Panc1 (cell line): ENCODE measurements at regions not wholly inside any gene's neighbourhood (a gene's known extent, or its start where the extent isn't known, plus 50 kb on each side); places are given as distances from the start of the nearest gene placed in this dataset.

Experiments used
- ATAC-seq: fragments of 200-7000 bp; cut with Tn5 transposase; 2 replicates; pipeline ENCODE4 v1.9.1; 2020; ENCODE audit warnings: mild to moderate bottlenecking, moderate library complexity
- BruUV-seq: library from RNA; stranded (reverse); fragments of 400-500 nt; replicated peaks from 2 replicates; lab custom pipeline; 2021; lab: Mats Ljungman, UMichigan
- CTCF ChIA-PET: fragments of 300-600 bp; sonication (Branson Sonifier 250); formaldehyde crosslinking; loops from one replicate; lab custom pipeline; 2022; ENCODE audit warnings: antibody characterized with exemption; lab: Charles Lee
- POLR2A ChIA-PET: fragments of 300-600 bp; sonication (Branson Sonifier 250); formaldehyde crosslinking; loops from one replicate; lab custom pipeline; 2022; ENCODE audit warnings: antibody characterized with exemption; lab: Charles Lee
- DNase-seq: peaks from one replicate; pipeline ENCODE4 v3.0.0-alpha.2; 2010; ENCODE audit warnings: low read depth, low spot score
- H3K27ac ChIP-seq: 2 replicates; pipeline ENCODE4 v1.5.1; 2011; ENCODE audit warnings: mild to moderate bottlenecking, low read length, inconsistent platforms
- H3K27me3 ChIP-seq: fragments of 200-500 bp; sonication (Bioruptor generic); 2 replicates; pipeline ENCODE4 v1.6.0; 2014; ENCODE audit warnings: low read length, inconsistent platforms; ENCODE audit not compliant: control insufficient read depth, insufficient read depth
- H3K36me3 ChIP-seq: fragments of 200-500 bp; sonication (Bioruptor generic); 2 replicates; pipeline ENCODE4 v1.5.1; 2014; ENCODE audit warnings: inconsistent platforms, mild to moderate bottlenecking, low read length, moderate library complexity; ENCODE audit not compliant: control insufficient read depth, insufficient read depth
- H3K4me1 ChIP-seq: 2 replicates; pipeline ENCODE4 v1.5.1; 2011; ENCODE audit warnings: inconsistent platforms, mild to moderate bottlenecking, low read length, moderate library complexity; ENCODE audit not compliant: control insufficient read depth, insufficient read depth
- H3K4me3 ChIP-seq, 2 experiments: 2 replicates each; pipeline ENCODE4 v1.5.1; 2011 to 2012; ENCODE audit warnings: low read depth in 2 of 2, low read length in 2 of 2, mild to moderate bottlenecking in 2 of 2, inconsistent platforms in 1 of 2, moderate library complexity in 1 of 2
- H3K9me3 ChIP-seq: fragments of 200-500 bp; sonication (Bioruptor generic); 2 replicates; pipeline ENCODE4 v1.5.1; 2014; ENCODE audit warnings: low read depth, mild to moderate bottlenecking, inconsistent platforms, low read length, moderate library complexity; ENCODE audit not compliant: control insufficient read depth, insufficient read depth
- CTCF ChIP-seq: fragments of 450-650 bp; IDR thresholded peaks from 2 replicates; pipeline ENCODE4 v1.5.1; 2017; ENCODE audit warnings: mild to moderate bottlenecking
- POLR2AphosphoS5 ChIP-seq: IDR thresholded peaks from 2 replicates; pipeline ENCODE4 v1.6.1; 2012; ENCODE audit warnings: mild to moderate bottlenecking, low read depth, low read length, moderate library complexity
- REST ChIP-seq, 2 experiments: IDR thresholded peaks; 2 replicates each; pipeline ENCODE4 v1.6.1; 2011 to 2012; ENCODE audit warnings: low read depth in 2 of 2, control low read depth in 1 of 2, low read length in 1 of 2, mild to moderate bottlenecking in 1 of 2, moderate library complexity in 1 of 2; ENCODE audit not compliant: insufficient read depth in 1 of 2
- SIN3A ChIP-seq: IDR thresholded peaks from 2 replicates; pipeline ENCODE4 v1.6.1; 2012; ENCODE audit warnings: low read depth, mild to moderate bottlenecking, low read length, moderate library complexity, borderline replicate concordance; ENCODE audit not compliant: insufficient read depth
- TCF7L2 ChIP-seq: IDR thresholded peaks from 2 replicates; pipeline ENCODE4 v1.6.1; 2011; ENCODE audit warnings: mild to moderate bottlenecking, low read depth, low read length, inconsistent platforms
- in situ Hi-C: cut with HindIII; loops from 2 replicates; pipeline ENCODE4 v1.10.0; 2016; ENCODE audit warnings: low sequenced_read_pairs, low pct_unique_long_range_greater_than_20kb
- intact Hi-C: fragments of 100-400 bp; cut with micrococcal nuclease; formaldehyde crosslinking; loops from one replicate; pipeline ENCODE4 v1.10.0; 2022; ENCODE audit not compliant: unreplicated experiment

GRCh38 chr5:142516732-142517131 is 169.2 kb downstream of the FGF1 start:
- BruUV-seq = no TSS peak
- no peaks in the 10 kb centered on the region for H3K9me3 ChIP-seq
- H3K4me1 ChIP-seq = no peaks in the 10 kb centered on the region
- H3K27me3 ChIP-seq = no peaks in the 10 kb centered on the region
- intact Hi-C loops (no loop called here), in situ Hi-C loops (no loop called here)
- CTCF ChIA-PET = no interaction called here
- TF ChIP-seq POLR2AphosphoS5 (no peak), TCF7L2 (no peak), REST (IDR thresholded peaks at IDR 0.05; ENCODE audit: insufficient read depth in 1 of 2, low read depth in 2 of 2, low read length in 1 of 2) (no peak), CTCF (no peak), SIN3A (no peak)
- POLR2A ChIA-PET = no interaction called here
- H3K4me3 ChIP-seq = no peak overlapping the region
- H3K36me3 ChIP-seq = no peaks in the 10 kb centered on the region
- H3K27ac ChIP-seq = no peak overlapping the region
- DNase-seq (no peak), ATAC-seq (no peak)

- TF ChIP-seq CTCF (no peak), REST (IDR thresholded peaks at IDR 0.05; ENCODE audit: insufficient read depth in 1 of 2, low read depth in 2 of 2, low read length in 1 of 2) (no peak), SIN3A (no peak), TCF7L2 (no peak), POLR2AphosphoS5 (no peak)
- ChIA-PET POLR2A (no interaction called here), CTCF (no interaction called here)
- intact Hi-C loops (no loop called here), in situ Hi-C loops (no loop called here)
- Histone ChIP-seq H3K27me3 (no peaks in the 10 kb centered on the region), H3K27ac (no peak overlapping the region), H3K36me3 (no peaks in the 10 kb centered on the region), H3K9me3 (no peaks in the 10 kb centered on the region), H3K4me3 (no peak overlapping the region), H3K4me1 (no peaks in the 10 kb centered on the region)
- DNase-seq (no peak), ATAC-seq (no peak)
- BruUV-seq = no TSS peak
Measured at GRCh38 chr5:142515036-142515435, 170.9 kb downstream of the FGF1 start.
